Testis (tissue), 2 donors: ENCODE measurements at regions not wholly inside any gene's neighbourhood (a gene's known extent, or its start where the extent isn't known, plus 50 kb on each side); places are given as distances from the start of the nearest gene placed in this dataset.

Experiments used
- DNase-seq: peaks from one replicate; pipeline ENCODE4 v3.0.0-alpha.2; 2019
- H3K27ac ChIP-seq, 2 donors: fragments of 200-600 bp; sonication (generic); one replicate each; pipeline ENCODE4 v1.5.1; 2019
- H3K27me3 ChIP-seq: fragments of 200-600 bp; sonication (generic); one replicate; pipeline ENCODE4 v1.5.1; 2019
- H3K36me3 ChIP-seq: fragments of 200-600 bp; sonication (generic); one replicate; pipeline ENCODE4 v1.5.1; 2017; ENCODE audit warnings: low read depth; ENCODE audit errors: missing control alignments
- H3K4me1 ChIP-seq: fragments of 200-600 bp; sonication (generic); one replicate; pipeline ENCODE4 v1.5.1; 2019
- H3K4me3 ChIP-seq, 2 donors: fragments of 200-600 bp; sonication (generic); one replicate each; pipeline ENCODE4 v1.5.1; 2017 to 2019
- H3K9me3 ChIP-seq: fragments of 200-600 bp; sonication (generic); one replicate; pipeline ENCODE4 v1.5.1; 2017
- POLR2A ChIP-seq: fragments of 450-650 bp; IDR thresholded peaks from one replicate; pipeline ENCODE4 v1.6.1; 2017; ENCODE audit warnings: antibody characterized with exemption, mild to moderate bottlenecking, moderate library complexity
- WGBS, 2 donors: methylation state at CpG; one replicate each; pipeline ENCODE4 v1.1.5; 2018; 5-methylcytosine and 5-hydroxymethylcytosine counted together
- intact Hi-C: fragments of 100-400 bp; cut with DNase I; formaldehyde crosslinking; loops from one replicate; pipeline ENCODE4 v1.15.1; 2023; ENCODE audit warnings: low total_unique reads
- TF ChIP-seq, protein P1 (sequence below), 3 experiments: fragments of 450-650 bp in 2 of 3; fragments of 200-600 bp in 1 of 3; sonication (generic) in 1 of 3; IDR thresholded peaks; one replicate each; pipeline ENCODE4 v1.5.1; 2016 to 2019; ENCODE audit warnings: antibody characterized with exemption in 3 of 3, mild to moderate bottlenecking in 2 of 3, moderate library complexity in 1 of 3

DNA sequence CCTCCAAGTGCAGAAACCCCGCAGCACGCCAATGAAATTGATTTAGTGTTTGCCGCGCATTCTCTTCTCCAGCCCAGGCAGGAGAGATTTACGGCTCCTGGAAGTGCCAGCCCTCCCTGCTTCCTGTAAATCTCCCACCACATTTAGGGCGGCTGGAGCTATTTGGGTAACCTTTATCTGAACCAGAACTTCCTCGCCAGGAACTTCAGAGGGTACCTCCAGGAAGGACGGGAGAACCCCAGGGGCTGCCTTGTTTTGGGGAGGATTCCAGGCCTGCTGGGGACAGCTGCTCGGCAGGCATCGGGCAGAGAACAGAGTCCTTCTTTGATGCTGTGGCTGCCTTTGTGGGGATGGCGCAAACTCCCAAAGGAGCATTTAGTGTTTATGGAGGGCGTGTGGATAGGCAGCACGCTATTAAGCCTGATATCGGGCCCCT, 122.0 kb upstream of the MYCN start:
- TF ChIP-seq, protein P1, sequence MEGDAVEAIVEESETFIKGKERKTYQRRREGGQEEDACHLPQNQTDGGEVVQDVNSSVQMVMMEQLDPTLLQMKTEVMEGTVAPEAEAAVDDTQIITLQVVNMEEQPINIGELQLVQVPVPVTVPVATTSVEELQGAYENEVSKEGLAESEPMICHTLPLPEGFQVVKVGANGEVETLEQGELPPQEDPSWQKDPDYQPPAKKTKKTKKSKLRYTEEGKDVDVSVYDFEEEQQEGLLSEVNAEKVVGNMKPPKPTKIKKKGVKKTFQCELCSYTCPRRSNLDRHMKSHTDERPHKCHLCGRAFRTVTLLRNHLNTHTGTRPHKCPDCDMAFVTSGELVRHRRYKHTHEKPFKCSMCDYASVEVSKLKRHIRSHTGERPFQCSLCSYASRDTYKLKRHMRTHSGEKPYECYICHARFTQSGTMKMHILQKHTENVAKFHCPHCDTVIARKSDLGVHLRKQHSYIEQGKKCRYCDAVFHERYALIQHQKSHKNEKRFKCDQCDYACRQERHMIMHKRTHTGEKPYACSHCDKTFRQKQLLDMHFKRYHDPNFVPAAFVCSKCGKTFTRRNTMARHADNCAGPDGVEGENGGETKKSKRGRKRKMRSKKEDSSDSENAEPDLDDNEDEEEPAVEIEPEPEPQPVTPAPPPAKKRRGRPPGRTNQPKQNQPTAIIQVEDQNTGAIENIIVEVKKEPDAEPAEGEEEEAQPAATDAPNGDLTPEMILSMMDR (IDR thresholded peaks at IDR 0.05), result no peak
- TF ChIP-seq POLR2A, result no peak
- 66 to 81% methylated on average over 10 to 14 of the region's 14 CpGs for WGBS, 2 donors
- intact Hi-C loops, result no loop called here

DNA sequence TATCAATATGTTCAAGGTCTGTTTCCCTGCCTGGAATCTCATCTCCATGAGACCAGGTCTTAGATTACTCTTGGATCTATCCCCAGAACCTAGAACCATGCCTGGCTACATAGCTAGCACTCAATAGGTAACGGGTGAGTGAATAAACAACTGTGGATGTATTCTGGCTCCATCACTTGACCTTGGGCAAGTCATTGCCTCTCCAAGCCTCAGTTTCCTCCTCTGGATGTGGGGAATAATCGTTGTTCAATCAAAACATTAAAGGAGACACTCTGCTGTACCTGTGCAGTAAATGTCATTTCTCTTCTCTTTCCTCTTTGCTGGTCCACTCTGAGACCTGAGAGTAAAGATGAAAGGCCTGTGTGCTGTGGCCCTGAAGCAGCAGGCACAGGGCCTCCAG, 121.5 kb upstream of the MYCN start:
- TF ChIP-seq, protein P1 (IDR thresholded peaks at IDR 0.05), result no peak
- TF ChIP-seq POLR2A, result no peak
- intact Hi-C loops, result no loop called here

More for the DNA sequence above, 122.0 kb upstream of the MYCN start:
- no peaks in the 10 kb centered on the region for H3K36me3 ChIP-seq
- no peak overlapping the region for H3K4me3 ChIP-seq
- DNase-seq, result no peak
- H3K27me3 ChIP-seq, result no peaks in the 10 kb centered on the region
- no peaks in the 10 kb centered on the region for H3K9me3 ChIP-seq
- no peak overlapping the region for H3K27ac ChIP-seq
- H3K4me1 ChIP-seq, result peaks cover 17% of the 10 kb centered on the region

DNA sequence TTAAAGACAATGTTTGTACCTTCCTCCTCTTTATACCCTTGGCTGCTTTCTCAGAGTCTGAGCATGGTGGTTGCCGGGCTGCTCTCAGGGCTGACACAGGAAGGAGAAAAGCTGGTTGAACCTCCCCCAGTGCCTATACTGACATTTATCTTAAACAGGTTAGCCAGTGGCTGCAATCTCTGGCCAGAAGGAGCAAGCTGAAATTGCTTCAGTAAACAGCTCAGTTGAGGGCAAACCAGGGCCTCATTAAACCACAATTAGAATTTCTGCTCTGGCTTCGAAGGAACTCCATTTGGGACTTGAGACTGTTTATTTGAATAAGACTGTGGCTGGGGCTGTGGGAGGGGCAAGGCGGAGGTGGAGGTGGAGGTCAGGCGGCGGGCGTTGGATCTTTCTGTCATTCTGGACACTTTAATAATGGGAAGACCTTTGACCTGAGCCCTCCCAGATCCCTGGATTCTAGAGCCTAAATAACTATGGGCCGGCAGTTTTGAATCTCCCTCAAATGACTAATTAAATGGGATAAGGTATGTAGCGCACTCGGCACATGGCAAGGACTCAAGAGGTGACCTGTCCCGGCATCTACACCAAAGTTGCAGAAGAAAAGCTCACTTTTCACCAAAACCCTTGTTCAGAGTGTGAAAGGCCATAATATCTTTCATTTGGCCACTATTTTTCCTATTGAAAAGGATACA, 120.6 kb upstream of the MYCN start:
- WGBS, 2 donors, result 91% methylated on average over 10 of the region's 10 CpGs
- intact Hi-C loops, result no loop called here

More for the DNA sequence above, 121.5 kb upstream of the MYCN start:
- Histone ChIP-seq H3K27ac (no peak overlapping the region), H3K4me3 (no peak overlapping the region), H3K27me3 (no peaks in the 10 kb centered on the region), H3K4me1 (peaks cover 17% of the 10 kb centered on the region), H3K9me3 (no peaks in the 10 kb centered on the region), H3K36me3 (no peaks in the 10 kb centered on the region)
- no peak for DNase-seq
- WGBS, 2 donors, result 92 to 93% methylated on average over 2 of the region's 2 CpGs

DNA sequence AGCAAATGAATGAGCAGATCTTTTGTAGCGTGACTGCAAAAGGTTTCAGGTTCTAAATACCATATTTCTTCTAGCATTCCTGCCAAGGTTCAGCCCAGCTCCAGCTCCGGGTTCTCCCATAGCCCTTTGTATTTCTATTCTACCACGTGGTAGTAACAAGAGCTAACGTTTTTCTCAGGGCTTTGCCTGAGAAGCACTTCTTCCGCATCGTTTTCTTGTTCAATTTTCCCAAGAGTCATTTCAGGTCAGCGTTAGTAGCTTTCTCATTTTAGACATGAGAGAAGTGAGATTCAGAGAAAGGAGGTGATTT, 120.1 kb upstream of the MYCN start:
- Histone ChIP-seq H3K27ac (no peak overlapping the region), H3K9me3 (no peaks in the 10 kb centered on the region), H3K4me3 (no peak overlapping the region), H3K27me3 (no peaks in the 10 kb centered on the region), H3K36me3 (no peaks in the 10 kb centered on the region), H3K4me1 (peaks cover 9% of the 10 kb centered on the region)
- no peak for TF ChIP-seq POLR2A
- TF ChIP-seq, protein P1 (IDR thresholded peaks at IDR 0.05), result no peak
- intact Hi-C loops, result no loop called here
- DNase-seq, result no peak
- WGBS, 2 donors, result 87 to 89% methylated on average over 7 of the region's 7 CpGs

More for the DNA sequence above, 120.6 kb upstream of the MYCN start:
- Histone ChIP-seq H3K36me3 (no peaks in the 10 kb centered on the region), H3K27me3 (no peaks in the 10 kb centered on the region), H3K27ac (no peak overlapping the region), H3K4me3 (no peak overlapping the region), H3K4me1 (peaks cover 14% of the 10 kb centered on the region), H3K9me3 (no peaks in the 10 kb centered on the region)
- DNase-seq, result no peak
- TF ChIP-seq POLR2A, result no peak
- TF ChIP-seq, protein P1 (IDR thresholded peaks at IDR 0.05), result no peak

DNA sequence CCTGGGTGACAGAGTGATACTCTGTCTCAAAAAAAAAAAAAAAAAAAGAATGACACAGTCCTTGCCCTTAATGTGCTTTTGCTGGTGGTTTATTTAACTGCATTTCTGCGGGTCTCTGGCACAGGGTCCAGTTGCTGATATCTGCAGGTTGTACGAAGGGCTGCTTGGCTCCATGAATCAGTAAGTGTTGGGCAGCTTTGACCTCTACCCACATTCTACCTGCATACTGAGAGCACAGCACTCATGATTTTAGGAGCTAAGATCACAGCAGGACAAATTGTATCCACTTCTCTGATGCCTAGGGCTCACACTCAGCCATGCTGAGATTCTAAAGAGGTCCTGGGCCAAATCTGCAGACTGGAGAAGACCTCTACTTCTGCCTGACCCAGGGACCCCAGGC, 119.4 kb upstream of the MYCN start:
- no peaks in the 10 kb centered on the region for H3K27me3 ChIP-seq
- no peak overlapping the region for H3K27ac ChIP-seq
- peaks cover 7% of the 10 kb centered on the region for H3K4me1 ChIP-seq
- intact Hi-C loops, result no loop called here
- no peaks in the 10 kb centered on the region for H3K36me3 ChIP-seq
- 76 to 94% methylated on average over 2 of the region's 2 CpGs for WGBS, 2 donors
- no peak for DNase-seq
- TF ChIP-seq, protein P1 (IDR thresholded peaks at IDR 0.05), result no peak
- no peak for TF ChIP-seq POLR2A
- H3K9me3 ChIP-seq, result no peaks in the 10 kb centered on the region
- no peak overlapping the region for H3K4me3 ChIP-seq
